Activated CD8-positive, alpha-beta memory T cell treated with anti-CD3 and anti-CD28 coated beads, Interleukin-2, amount 50 U/mL, for 48 hours (primary cell): ENCODE measurements at regions not wholly inside any gene's neighbourhood (a gene's known extent, or its start where the extent isn't known, plus 50 kb on each side); places are given as distances from the start of the nearest gene placed in this dataset.

ENCODE experiments used
- DNase-seq: peaks from one replicate; pipeline ENCODE4 v3.0.0-alpha.2; 2020

DNA sequence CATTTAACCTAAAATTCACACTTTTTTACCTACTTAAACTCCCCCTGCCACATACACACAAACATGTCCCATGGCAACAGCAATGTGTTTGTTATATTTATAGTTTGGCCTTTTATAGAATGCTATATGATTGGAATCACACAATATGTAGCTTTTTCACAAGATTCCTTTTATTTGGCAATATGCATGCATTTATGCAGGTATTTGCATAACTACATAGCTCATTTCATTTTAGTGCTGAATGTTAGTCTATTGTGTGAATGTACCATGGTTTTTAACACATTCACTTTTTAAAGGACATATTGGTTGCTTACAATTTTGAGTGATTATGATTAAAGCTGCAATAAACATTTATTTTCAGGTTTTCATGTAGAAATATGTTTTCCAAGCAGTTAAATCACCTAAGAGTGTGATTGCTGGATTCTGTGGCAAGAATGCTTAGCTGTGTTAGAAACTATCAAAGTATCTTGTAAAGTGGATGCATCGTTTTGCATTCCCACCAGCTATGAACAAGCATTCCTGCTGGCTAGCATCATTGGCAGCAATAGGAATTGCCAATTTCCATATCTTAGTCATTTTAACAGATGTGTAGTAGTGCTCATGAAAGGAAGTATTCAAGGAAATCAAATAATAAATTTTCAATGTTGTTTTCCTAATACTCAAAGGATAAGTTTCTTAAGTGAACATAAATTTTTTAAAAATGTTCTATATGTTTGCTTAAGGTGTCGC, 557.0 kb downstream of the SLITRK1 start:
- no peak for DNase-seq

DNA sequence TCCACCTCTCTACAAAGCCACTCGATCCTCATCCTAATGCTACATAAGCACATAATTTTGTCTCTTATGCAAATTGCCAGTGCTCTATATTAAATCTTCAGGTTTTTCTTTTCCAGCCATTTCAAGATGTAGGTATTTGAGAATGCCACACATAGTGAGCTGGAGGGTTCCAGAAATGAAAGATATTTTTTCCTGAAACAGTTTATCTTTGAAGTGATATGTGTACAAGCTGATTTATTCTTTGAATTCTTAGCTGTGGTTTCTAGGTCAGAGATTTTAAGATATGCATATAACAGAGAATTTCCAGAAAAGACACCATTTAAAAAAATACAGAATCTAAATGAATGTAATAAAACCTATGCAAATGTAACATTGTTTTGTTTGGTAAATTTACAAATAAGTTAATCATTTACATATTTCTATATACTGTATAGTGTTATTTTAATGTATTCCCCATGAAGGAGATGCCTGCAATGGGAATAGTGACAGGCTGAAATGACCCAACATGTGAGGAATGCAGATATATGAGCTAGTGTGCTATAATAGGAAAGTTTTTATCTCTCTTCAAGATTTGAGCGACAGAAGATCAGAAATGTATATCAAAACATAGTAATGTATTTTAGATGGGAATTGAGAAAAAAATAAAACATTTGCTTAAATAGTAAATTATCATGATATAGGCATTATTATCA, 570.2 kb downstream of the SLITRK1 start:
- no peak for DNase-seq

DNA sequence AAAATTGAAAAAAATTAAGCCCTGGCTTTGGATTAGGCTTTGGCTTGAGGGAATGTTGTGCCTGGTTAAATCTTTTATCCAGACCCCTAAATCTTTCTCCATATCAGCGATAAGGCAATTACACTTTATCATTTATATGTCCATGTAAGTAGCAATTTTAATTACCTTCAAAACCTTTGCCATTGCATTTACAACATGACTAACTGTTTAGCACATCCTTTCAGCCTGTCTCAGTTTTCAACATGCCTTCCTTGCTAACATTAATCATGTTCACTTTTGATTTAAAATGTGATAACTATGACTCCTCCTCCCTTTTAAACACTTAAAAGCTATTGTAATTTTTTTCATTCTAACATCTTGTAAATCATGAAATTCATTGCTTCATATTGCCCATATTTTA, 583.7 kb downstream of the SLITRK1 start:
- DNase-seq = no peak

DNA sequence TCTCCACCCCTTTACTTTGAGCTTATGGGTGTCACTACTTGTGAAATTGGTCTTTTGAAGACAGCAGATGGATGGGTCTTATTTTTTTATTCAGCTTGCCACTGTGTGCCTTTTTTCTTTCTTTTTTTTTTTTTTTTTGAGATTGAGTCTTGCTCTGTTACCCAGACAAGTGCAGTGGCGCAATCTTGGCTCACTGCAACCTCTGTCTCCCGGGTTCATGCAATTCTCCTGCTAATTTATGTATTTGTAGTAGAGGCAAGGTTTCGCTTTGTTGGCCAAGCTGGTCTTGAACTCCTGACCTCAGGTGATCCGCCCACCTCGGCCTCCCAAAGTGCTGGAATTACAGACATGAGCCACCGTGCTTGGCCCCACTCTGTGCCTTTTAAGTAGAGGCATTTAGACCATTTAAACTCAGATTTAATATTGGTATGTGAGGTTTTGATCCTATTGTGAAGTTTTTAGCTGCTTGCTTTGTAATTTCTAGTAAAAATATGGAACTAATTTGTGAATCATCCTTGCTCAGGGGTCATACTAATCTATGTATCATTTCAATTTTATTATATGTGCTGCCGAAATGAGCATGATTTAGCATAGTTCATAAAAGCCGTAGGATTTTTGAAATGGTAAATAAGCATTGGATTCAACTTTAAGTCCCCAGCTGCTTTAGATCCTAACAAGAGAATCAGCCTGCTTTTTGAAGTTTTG, 584.5 kb downstream of the SLITRK1 start:
- no peak for DNase-seq

DNA sequence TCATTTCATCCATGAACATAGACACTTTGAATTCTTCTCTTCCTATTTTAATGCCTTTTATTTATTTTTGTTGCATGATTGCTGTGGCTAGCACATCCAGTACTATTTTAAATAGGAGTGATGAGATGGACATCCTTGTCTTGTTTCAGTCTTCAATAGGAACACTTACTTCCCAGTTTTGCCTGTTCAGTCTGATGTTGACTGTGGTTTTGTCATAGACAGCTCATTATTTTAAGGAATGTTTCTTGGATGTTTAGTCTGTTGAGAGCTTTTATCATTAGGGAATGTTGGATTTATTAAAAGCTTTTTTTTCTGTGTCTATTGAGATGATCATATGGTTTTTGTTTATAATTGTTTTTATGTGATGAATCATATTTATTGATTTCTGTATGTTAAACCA, 586.6 kb downstream of the SLITRK1 start:
- no peak for DNase-seq

DNA sequence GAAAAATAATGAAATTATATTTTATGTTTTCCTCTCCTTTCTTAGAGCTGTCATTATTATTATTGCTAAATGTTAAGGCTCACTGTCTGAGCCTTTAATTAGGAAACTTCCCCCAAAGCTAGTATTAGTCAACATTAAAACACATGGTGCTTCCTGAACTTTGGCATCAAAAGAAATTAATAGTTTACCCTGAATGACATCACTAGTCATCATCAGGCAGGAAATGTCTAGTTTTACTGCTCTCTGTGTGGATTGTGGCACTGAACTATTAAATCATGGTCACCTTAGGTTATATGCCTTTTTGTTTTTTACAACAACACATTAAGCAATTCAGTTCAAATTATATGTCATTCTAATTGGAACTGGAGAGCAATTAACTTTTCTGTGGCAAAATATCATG, 595.5 kb downstream of the SLITRK1 start:
- no peak for DNase-seq

DNA sequence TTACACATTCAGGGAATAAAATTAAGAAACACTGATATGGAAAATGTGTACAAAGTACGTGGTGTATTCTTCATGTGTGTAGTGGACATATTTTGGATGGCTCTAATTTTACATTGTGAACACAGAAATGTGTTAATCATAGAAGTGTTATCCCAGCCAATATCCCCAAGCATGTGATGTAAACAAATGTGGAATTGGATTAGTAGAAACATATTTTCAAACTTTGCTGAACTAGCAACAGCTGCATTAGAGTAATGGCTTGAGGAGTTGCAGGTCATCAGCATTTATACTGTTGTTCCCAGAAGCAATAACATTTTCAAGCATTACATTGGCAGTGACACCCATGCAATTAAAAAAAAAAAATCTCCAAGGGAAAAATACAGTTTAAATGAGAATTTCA, 600.6 kb downstream of the SLITRK1 start:
- DNase-seq = no peak

DNA sequence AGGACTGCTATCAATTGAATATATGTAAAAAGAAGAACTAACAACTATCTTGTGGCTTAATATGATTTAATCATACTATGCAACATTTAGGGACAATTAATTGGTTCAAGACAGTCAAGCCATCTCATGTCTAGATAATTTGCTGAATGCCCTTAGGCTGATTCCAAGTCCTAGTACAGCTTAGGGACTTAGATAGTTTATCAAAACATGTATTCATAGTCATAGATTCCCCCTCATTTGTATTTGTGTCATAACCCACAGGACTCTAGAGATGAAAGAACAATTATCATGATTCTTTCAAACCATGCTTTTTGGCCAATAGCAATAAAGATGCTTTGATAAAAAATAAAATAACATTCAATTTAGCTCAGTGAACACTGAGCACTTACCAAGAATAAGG, 607.6 kb downstream of the SLITRK1 start:
- no peak for DNase-seq

DNA sequence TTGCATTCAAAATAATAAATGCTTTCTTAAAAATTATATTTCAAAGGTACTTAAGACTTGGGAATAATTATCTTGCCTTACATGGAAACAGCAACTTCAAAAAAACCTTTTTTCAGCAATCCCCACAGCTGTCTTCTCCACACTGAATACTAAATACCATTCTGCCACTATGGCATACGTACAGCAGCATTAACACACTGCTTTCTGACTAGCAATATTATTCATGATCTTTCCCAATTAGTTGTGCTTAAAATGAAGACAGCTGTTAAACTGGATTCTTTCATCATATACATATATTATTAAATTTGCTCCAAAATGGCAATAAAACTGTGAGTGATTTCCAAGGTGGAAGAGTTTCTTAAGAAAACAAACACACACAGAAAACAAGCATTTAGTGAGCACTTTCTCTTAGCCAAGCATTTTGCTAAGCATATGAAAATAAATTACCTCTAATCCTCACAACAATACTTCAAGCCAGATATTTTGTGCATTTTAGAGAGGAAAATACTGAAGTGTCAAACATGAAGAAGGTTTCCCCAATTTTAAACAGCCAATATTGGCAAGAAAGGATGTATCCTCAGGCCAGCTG, 609.5 kb downstream of the SLITRK1 start:
- no peak for DNase-seq

DNA sequence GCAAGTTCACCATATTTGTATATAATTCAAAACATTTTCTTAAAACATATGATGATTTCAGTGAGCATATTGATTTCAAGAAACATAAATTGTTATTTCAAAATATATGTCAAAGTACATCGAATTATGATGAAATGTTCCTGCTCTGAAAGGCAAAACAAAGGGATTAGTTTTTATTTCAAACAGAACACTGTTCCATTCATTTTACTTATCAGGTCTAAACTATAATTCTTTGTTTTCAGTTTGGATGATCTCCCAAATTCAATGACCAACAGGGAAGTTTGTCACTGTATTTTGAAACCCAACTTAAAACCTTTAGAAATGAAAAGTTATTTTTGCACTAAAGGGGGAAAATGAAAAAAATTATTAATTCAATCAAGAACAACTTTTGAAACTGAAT, 610.2 kb downstream of the SLITRK1 start:
- DNase-seq = no peak

DNA sequence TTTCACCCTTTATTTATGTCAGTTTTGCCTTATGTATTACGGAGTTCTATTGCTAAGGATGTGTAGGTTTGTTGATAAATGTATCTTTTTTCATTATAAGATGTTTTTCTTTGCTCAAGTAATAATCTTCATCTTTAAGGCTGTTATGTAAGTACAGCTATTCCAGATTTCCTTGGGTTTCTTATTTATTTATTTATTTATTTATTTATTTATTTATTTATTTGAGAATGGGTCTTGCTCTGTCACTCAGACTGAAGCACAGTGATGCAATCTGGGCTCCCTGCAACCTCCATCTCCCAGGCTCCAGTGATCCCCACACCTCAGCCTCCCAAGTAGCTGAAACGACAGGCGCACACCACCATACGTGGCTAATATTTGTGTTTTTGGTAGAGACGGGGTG, 617.0 kb downstream of the SLITRK1 start:
- DNase-seq = no peak

DNA sequence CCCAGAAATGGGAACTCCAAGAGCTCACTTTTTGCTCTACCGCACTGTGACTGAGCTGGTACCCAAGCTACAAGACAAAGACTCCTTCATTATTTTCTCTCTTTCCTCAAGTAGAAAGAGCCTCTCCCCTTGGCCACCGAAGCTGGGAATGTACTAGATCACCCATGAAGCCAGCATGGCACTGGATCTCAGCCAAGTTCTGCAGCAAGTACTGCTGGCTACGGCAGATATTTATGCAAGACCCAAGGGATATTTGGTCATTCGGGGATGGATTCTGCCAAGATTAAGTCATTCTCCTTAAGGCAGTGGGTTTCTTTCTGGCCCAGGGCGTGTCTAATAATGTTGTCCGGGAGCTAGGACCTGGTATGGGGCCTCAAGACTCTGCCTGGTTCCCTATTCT, 633.5 kb downstream of the SLITRK1 start:
- no peak for DNase-seq

DNA sequence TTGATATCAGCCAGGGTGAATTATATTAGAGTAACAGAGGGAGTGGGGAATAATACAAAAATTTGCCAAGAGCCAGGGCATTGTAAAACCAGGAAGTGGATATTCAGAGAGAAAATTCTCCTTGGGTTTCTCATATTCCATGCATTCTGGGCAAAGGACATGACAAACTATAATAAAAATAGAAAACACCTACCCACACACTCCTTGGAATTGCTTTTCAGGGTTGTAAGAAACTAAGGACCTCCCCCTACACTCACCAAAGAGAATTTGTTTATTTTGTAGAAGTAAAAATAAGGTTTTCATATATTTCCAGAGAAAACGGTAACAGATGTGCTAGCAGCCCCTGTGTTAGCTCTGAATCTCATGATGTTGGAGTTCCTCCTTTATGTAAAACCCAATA, 649.6 kb downstream of the SLITRK1 start:
- DNase-seq = no peak

DNA sequence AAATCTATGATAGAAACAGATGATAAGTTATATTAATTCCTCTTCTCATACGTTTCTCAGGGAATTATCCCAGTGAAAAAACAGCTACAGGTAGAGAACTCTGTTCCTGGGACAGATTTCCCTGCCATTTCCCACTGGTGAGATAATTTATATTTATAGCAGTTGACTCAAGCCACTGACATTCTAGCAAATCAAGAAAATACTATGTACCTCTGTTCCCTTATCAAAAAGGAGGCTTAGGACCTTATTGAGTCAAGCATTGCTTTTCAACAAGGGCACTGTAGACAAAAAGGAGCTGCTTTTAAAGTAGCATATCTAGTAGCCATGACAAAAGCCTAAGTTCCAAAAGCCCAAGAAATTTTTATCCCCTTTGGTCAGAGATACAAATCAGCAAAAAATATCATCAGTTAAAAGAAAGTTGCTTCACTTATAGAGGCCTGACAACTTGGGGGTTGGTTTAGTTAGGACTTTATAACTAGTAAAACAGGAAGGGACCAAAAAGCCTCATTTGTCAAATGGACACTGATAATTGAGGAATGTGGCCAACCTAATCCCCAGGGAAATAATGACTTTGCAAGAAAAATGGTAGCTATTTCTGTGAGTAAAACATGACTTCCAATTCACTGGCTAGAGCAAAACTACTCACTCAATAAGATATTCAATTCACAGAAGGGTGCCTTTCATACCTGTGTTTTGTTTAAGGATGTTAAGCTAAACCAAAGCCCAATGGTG, 652.5 kb downstream of the SLITRK1 start:
- no peak for DNase-seq

DNA sequence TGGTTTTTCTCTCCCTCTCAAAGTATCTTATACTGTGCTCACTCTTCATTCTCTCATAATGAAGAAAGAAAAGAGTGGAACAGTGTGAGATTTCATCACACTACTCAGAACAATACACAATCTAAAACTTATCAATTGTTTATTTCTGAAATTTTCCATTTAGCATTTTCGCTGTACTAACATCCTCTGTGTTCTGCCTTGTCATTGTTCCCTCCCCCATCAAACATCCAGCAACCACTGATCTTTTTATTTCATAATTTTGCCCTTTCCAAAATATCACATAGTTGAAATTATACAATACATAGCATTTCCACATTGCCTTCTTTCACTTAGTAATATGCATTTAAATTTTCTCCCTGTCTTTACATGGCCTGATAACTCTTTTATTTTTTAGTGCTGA, 658.7 kb downstream of the SLITRK1 start:
- no peak for DNase-seq

DNA sequence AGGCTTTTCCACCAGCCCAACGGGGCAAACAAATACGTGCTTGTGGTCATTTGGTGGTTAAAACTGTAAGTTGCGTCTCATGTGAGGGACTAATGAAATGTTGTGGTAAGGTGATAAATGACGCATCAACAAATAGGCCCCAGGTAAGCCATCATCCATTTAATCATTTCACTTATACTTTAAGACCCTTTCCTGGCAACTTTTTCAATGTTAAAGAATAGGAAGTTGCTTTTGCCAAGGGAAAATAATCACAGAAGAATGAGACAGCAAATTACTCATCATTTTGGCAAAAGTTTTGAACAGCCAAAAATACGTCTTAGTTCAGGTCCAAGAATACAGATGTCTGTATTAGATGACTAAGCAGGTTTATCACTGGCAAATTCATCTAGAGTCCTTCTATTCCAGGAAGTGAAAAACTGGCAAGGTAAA, 660.4 kb downstream of the SLITRK1 start:
- no peak for DNase-seq

DNA sequence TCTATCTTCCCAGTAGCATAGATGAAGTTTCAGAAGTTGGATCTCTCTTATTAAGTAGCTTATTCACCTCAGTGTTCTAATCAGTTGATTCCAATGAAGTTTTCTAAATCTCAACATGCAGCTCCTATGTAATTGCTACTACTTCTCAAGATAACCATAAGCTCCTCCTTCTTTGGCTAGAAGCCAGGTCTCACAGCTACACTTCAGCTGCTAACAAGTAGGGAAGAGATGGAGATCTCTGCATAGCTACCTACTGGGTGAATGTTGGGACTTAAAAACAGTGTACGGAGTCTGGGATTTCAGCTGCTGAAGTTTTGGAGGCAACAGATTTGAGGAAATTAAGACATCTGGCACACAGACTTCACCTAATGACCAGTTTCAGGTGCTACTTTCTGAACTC, 661.0 kb downstream of the SLITRK1 start:
- DNase-seq = no peak

DNA sequence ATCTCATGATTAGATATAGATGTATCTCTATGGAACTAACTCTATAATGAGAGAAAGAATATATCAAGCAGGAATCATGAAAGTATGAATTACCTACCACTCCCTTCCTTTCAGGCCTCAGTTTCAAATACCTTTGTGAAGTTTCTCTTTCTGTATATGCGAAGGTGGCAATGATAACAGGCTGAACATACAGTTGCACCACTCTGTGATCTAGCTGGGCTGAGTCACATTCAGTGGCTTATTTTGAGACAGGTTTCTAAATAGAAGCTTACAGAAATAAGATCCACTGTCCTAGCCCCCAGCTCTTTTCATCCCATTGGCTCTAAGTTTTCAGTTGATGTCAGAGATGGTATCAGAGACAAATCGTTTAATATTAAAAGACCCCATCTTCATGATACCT, 662.0 kb downstream of the SLITRK1 start:
- no peak for DNase-seq

DNA sequence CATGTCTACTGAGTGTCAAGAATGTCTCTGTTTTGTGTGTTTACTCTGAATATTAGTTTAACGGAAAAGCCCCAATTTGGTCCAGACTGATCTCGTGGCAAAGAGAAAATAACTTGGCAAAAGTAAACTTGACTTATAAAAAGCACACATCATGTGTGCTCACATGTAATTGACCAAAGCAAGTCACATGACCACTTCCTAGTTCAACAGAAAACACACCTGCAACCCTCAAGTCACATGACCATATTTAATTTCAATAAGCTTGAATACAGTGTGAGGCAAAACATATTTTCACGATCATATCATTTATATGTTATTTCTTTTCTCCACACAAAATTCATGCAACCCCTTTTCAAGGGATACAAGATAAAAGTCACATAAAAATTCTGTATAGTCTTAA, 662.4 kb downstream of the SLITRK1 start:
- DNase-seq = no peak

DNA sequence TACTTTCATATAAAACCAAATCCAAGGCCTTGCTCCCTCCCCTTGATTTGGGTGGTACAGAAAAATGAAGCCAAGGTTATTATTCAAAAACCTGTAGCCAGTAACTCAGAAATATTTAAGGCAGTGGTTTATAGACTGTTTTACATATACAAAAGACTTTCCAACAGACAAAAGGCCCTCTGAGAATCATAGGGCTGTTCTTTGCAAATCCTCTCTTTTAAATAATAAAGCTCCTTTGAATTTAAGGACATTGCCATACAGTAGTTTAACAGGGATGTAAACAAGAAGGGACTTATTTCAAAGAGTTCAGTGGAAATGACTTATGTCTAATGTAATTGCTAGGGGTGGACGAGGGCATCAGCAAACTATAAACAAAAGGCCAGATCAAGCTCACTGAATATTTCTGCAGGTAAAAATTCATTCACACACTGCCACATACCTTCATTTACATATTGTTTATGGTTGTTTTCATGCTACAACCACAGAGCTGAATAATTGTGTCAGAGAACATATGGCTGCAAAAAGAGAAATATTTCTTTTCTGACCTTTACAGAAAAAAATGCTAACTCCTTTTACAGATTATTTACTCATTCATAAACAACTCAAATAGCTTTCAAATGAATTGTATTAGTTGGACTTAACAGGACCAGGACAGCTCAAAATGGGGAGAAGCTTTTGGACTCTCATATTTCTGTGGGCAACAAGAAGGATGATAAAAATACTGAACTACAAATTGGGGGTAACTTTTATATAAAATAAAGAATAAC, 665.6 kb downstream of the SLITRK1 start:
- no peak for DNase-seq

DNA sequence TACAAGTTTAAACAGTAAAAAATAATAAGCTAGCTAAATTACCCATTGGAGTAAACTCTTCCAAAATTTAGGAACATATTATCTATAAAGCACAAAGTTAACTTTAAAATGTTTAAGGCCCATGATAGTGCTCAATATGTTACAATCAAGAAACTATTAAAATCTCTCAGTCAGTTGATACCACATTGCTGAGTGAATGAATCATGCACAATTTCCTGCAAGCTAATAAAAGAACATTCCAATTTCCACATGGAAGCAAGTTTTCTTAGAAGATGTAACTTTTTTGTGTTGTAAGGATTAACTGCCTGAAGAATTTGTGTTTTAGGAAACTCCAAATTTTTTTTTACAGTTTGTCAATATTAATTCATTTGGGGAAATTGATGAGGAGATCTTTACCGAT, 666.6 kb downstream of the SLITRK1 start:
- no peak for DNase-seq

DNA sequence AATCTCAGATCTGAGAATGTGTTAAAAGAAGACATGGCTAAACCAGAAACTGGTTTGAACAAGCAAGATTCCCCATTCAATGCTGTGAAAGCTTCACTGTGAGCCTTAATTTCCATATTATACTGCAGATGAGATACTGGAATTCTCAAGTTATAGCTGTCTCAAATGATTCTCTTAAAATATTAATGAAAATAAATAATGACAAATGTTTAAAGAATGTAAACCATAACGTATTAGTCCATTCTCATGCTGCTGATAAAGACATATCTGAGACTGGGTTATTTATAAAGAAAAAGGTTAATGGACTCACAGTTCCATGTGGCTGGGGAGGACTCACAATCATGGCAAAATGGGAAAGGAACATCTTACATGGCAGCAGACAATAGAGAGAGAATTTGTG, 667.8 kb downstream of the SLITRK1 start:
- DNase-seq = no peak
